Astrocyte (in vitro differentiated cells and primary cell): ENCODE measurements at regions not wholly inside any gene's neighbourhood (a gene's known extent, or its start where the extent isn't known, plus 50 kb on each side); places are given as distances from the start of the nearest gene placed in this dataset.

Source experiments
- DNase-seq: peaks from one replicate; pipeline ENCODE4 v3.0.0-alpha.2; 2010; ENCODE audit warnings: low read depth
- FAIRE-seq: peaks from 2 replicates; lab custom pipeline; 2011; peaks lifted over from hg19 to GRCh38; lab: Jason Lieb, UNC
- H2AFZ ChIP-seq: 2 replicates; pipeline ENCODE4 v1.6.0; 2012; ENCODE audit warnings: low read depth, low read length, inconsistent platforms
- H3K27ac ChIP-seq: 2 replicates; pipeline ENCODE4 v1.5.1; 2011; ENCODE audit warnings: low read depth, low read length, inconsistent platforms
- H3K27me3 ChIP-seq: 2 replicates; pipeline ENCODE4 v1.6.0; 2011; ENCODE audit warnings: low read length, inconsistent platforms; ENCODE audit not compliant: insufficient read depth
- H3K36me3 ChIP-seq: 2 replicates; pipeline ENCODE4 v1.5.1; 2011; ENCODE audit warnings: low read length, inconsistent platforms; ENCODE audit not compliant: insufficient read depth
- H3K4me1 ChIP-seq: 2 replicates; pipeline ENCODE4 v1.5.1; 2011; ENCODE audit warnings: low read length, inconsistent platforms; ENCODE audit not compliant: insufficient read depth
- H3K4me2 ChIP-seq: 2 replicates; pipeline ENCODE4 v1.6.0; 2012; ENCODE audit warnings: low read length, inconsistent platforms
- H3K4me3 ChIP-seq: 2 replicates; pipeline ENCODE4 v1.5.1; 2011; ENCODE audit warnings: low read depth, mild to moderate bottlenecking, low read length, inconsistent platforms; ENCODE audit not compliant: insufficient read depth
- H3K79me2 ChIP-seq: 2 replicates; pipeline ENCODE4 v1.6.0; 2012; ENCODE audit warnings: mild to moderate bottlenecking, low read length, inconsistent platforms; ENCODE audit not compliant: insufficient read depth
- H3K9ac ChIP-seq: 2 replicates; pipeline ENCODE4 v1.6.0; 2012; ENCODE audit warnings: mild to moderate bottlenecking, low read length, inconsistent platforms
- H3K9me3 ChIP-seq: 2 replicates; pipeline ENCODE4 v1.5.1; 2012; ENCODE audit warnings: low read depth, mild to moderate bottlenecking, low read length, inconsistent platforms; ENCODE audit not compliant: insufficient read depth
- H4K20me1 ChIP-seq: 2 replicates; pipeline ENCODE4 v1.6.0; 2012; ENCODE audit warnings: low read length, inconsistent platforms; ENCODE audit not compliant: insufficient read depth
- H3K27ac Mint-ChIP-seq: one replicate; pipeline ENCODE4 v1.8.0; 2021; ENCODE audit warnings: mild to moderate bottlenecking, mixed read lengths; ENCODE audit not compliant: unreplicated experiment
- H3K27me3 Mint-ChIP-seq: one replicate; pipeline ENCODE4 v1.8.0; 2021; ENCODE audit warnings: low read depth, mixed read lengths; ENCODE audit not compliant: unreplicated experiment
- H3K36me3 Mint-ChIP-seq: one replicate; pipeline ENCODE4 v1.8.0; 2021; ENCODE audit warnings: low read depth, mixed read lengths; ENCODE audit not compliant: unreplicated experiment
- H3K4me1 Mint-ChIP-seq: one replicate; pipeline ENCODE4 v1.8.0; 2021; ENCODE audit warnings: low read depth, mixed read lengths; ENCODE audit not compliant: unreplicated experiment
- H3K4me3 Mint-ChIP-seq: one replicate; pipeline ENCODE4 v1.8.0; 2021; ENCODE audit warnings: mild to moderate bottlenecking, moderate library complexity, mixed read lengths; ENCODE audit not compliant: unreplicated experiment
- H3K9me3 Mint-ChIP-seq: one replicate; pipeline ENCODE4 v1.8.0; 2021; ENCODE audit warnings: mild to moderate bottlenecking, mixed read lengths; ENCODE audit not compliant: unreplicated experiment
- CTCF ChIP-seq: IDR thresholded peaks from 2 replicates; pipeline ENCODE4 v1.5.1; 2011; ENCODE audit warnings: low read depth, mild to moderate bottlenecking, inconsistent platforms, low read length, moderate library complexity; ENCODE audit not compliant: insufficient read depth
- EZH2 ChIP-seq: IDR thresholded peaks from 2 replicates; pipeline ENCODE4 v1.6.1; 2012; ENCODE audit warnings: mild to moderate bottlenecking, low read length, inconsistent platforms; ENCODE audit not compliant: insufficient read depth

- H3K36me3 Mint-ChIP-seq = no peaks in the 10 kb centered on the region
- no peaks in the 10 kb centered on the region for H3K36me3 ChIP-seq
- H4K20me1 ChIP-seq = no peaks in the 10 kb centered on the region
- no peak overlapping the region for H3K9ac ChIP-seq
- TF ChIP-seq EZH2 = no peak
- TF ChIP-seq CTCF = no peak
- FAIRE-seq (no peak), DNase-seq (no peak)
- no peak overlapping the region for H3K4me2 ChIP-seq
- H3K4me1 Mint-ChIP-seq = no peaks in the 10 kb centered on the region
- no peak overlapping the region for H2AFZ ChIP-seq
- no peaks in the 10 kb centered on the region for H3K79me2 ChIP-seq
- H3K9me3 Mint-ChIP-seq = no peaks in the 10 kb centered on the region
- no peak overlapping the region for H3K27ac Mint-ChIP-seq
- no peaks in the 10 kb centered on the region for H3K4me1 ChIP-seq
- H3K9me3 ChIP-seq = no peaks in the 10 kb centered on the region
- H3K4me3 ChIP-seq = no peak overlapping the region
- no peak overlapping the region for H3K27ac ChIP-seq
- H3K27me3 Mint-ChIP-seq = peaks cover 4% of the 10 kb centered on the region
- no peaks in the 10 kb centered on the region for H3K27me3 ChIP-seq
- no peak overlapping the region for H3K4me3 Mint-ChIP-seq
Observed at GRCh38 chr18:7436166-7436565, 130.9 kb upstream of the PTPRM start.

GRCh38 chr18:7437870-7438269, 129.2 kb upstream of the PTPRM start:
- Mint-ChIP-seq H3K27me3 (no peaks in the 10 kb centered on the region), H3K9me3 (no peaks in the 10 kb centered on the region), H3K27ac (no peak overlapping the region), H3K4me1 (no peaks in the 10 kb centered on the region), H3K36me3 (no peaks in the 10 kb centered on the region), H3K4me3 (no peak overlapping the region)
- H3K4me3 ChIP-seq = no peak overlapping the region
- no peak overlapping the region for H3K4me2 ChIP-seq
- no peaks in the 10 kb centered on the region for H3K4me1 ChIP-seq
- FAIRE-seq = no peak
- H4K20me1 ChIP-seq = no peaks in the 10 kb centered on the region
- H3K79me2 ChIP-seq = no peaks in the 10 kb centered on the region
- H3K9me3 ChIP-seq = no peaks in the 10 kb centered on the region
- no peak overlapping the region for H2AFZ ChIP-seq
- DNase-seq = no peak
- H3K27me3 ChIP-seq = no peaks in the 10 kb centered on the region
- no peak overlapping the region for H3K9ac ChIP-seq
- no peak overlapping the region for H3K27ac ChIP-seq
- TF ChIP-seq EZH2 = no peak
- TF ChIP-seq CTCF = no peak
- no peaks in the 10 kb centered on the region for H3K36me3 ChIP-seq

GRCh38 chr18:7438646-7439045, 128.5 kb upstream of the PTPRM start:
- no peak overlapping the region for H3K27ac ChIP-seq
- no peaks in the 10 kb centered on the region for H3K79me2 ChIP-seq
- no peak overlapping the region for H2AFZ ChIP-seq
- no peaks in the 10 kb centered on the region for H3K4me1 Mint-ChIP-seq
- no peaks in the 10 kb centered on the region for H3K9me3 ChIP-seq
- H3K27me3 ChIP-seq = no peaks in the 10 kb centered on the region
- TF ChIP-seq CTCF = no peak
- TF ChIP-seq EZH2 = no peak
- no peaks in the 10 kb centered on the region for H3K9me3 Mint-ChIP-seq
- FAIRE-seq (no peak), DNase-seq (no peak)
- no peak overlapping the region for H3K4me3 Mint-ChIP-seq
- no peak overlapping the region for H3K27ac Mint-ChIP-seq
- no peaks in the 10 kb centered on the region for H3K27me3 Mint-ChIP-seq
- no peak overlapping the region for H3K4me2 ChIP-seq
- H3K36me3 Mint-ChIP-seq = no peaks in the 10 kb centered on the region
- no peaks in the 10 kb centered on the region for H4K20me1 ChIP-seq
- H3K4me3 ChIP-seq = no peak overlapping the region
- no peak overlapping the region for H3K9ac ChIP-seq
- H3K36me3 ChIP-seq = no peaks in the 10 kb centered on the region
- H3K4me1 ChIP-seq = no peaks in the 10 kb centered on the region
